ES-I3 (cell line): ENCODE measurements at regions not wholly inside any gene's neighbourhood (a gene's known extent, or its start where the extent isn't known, plus 50 kb on each side); places are given as distances from the start of the nearest gene placed in this dataset.
"Not testable (repeated sequence)": the region's sequence is repeated elsewhere in the genome, so short reads cannot be mapped to it uniquely, and the experiment has no call there.

ENCODE experiments used
- H3K36me3 ChIP-seq: 2 replicates; pipeline ENCODE4 v1.6.1; 2013; ENCODE audit warnings: mild to moderate bottlenecking, low read length, control low read depth, moderate library complexity; ENCODE audit not compliant: insufficient read depth
- H3K4me1 ChIP-seq: 2 replicates; pipeline ENCODE4 v1.6.1; 2013; ENCODE audit warnings: mild to moderate bottlenecking, control low read depth, low read length; ENCODE audit not compliant: insufficient read depth
- H3K9ac ChIP-seq: 2 replicates; pipeline ENCODE4 v1.6.1; 2013; ENCODE audit warnings: low read depth, mild to moderate bottlenecking, low read length, moderate library complexity
- H3K9me3 ChIP-seq: 2 replicates; pipeline ENCODE4 v1.6.1; 2013; ENCODE audit warnings: mild to moderate bottlenecking, low read length, moderate library complexity; ENCODE audit not compliant: control insufficient read depth, insufficient read depth

GRCh38 chr6:56739836-56740815 is 97.4 kb upstream of the DST start:
- Histone ChIP-seq H3K9me3 (no peaks in the 10 kb centered on the region), H3K36me3 (no peaks in the 10 kb centered on the region), H3K9ac (no peak overlapping the region), H3K4me1 (peaks cover 34% of the 10 kb centered on the region)

GRCh38 chr6:56736804-56737203 is 94.1 kb upstream of the DST start:
- no peaks in the 10 kb centered on the region for H3K9me3 ChIP-seq
- H3K36me3 ChIP-seq = no peaks in the 10 kb centered on the region
- H3K9ac ChIP-seq = no peak overlapping the region
- H3K4me1 ChIP-seq = peaks cover 10% of the 10 kb centered on the region

GRCh38 chr6:56734335-56734734 is 91.6 kb upstream of the DST start:
- Histone ChIP-seq H3K9ac (no peak overlapping the region), H3K9me3 (no peaks in the 10 kb centered on the region), H3K4me1 (peaks cover 2% of the 10 kb centered on the region; the same call in 1 of the 2 replicates), H3K36me3 (no peaks in the 10 kb centered on the region)

- H3K36me3 ChIP-seq = no peaks in the 10 kb centered on the region
- H3K4me1 ChIP-seq = peaks cover 2% of the 10 kb centered on the region; the same call in 1 of the 2 replicates
- no peak overlapping the region for H3K9ac ChIP-seq
- H3K9me3 ChIP-seq = no peaks in the 10 kb centered on the region
These were observed 90.6 kb upstream of the DST start for GRCh38 chr6:56733211-56733697.

GRCh38 chr6:56732517-56732916 is 89.8 kb upstream of the DST start:
- H3K4me1 ChIP-seq = peaks cover 7% of the 10 kb centered on the region
- no peak overlapping the region for H3K9ac ChIP-seq
- H3K36me3 ChIP-seq = no peaks in the 10 kb centered on the region
- H3K9me3 ChIP-seq = no peaks in the 10 kb centered on the region

GRCh38 chr6:56730663-56731529 is 88.2 kb upstream of the DST start:
- Histone ChIP-seq H3K36me3 (no peaks in the 10 kb centered on the region), H3K9me3 (no peaks in the 10 kb centered on the region), H3K4me1 (peaks cover 21% of the 10 kb centered on the region), H3K9ac (no peak overlapping the region)

GRCh38 chr6:56729719-56730118 is 87.0 kb upstream of the DST start:
- no peaks in the 10 kb centered on the region for H3K36me3 ChIP-seq
- H3K9me3 ChIP-seq = no peaks in the 10 kb centered on the region
- H3K9ac ChIP-seq = no peak overlapping the region
- H3K4me1 ChIP-seq = peaks cover 29% of the 10 kb centered on the region

- not testable (repeated sequence) for H3K36me3 ChIP-seq, H3K9ac ChIP-seq, H3K9me3 ChIP-seq
- H3K4me1 ChIP-seq = peaks cover 35% of the 10 kb centered on the region
These were observed 86.5 kb upstream of the DST start for GRCh38 chr6:56729166-56729565.

GRCh38 chr6:56727097-56727850 is 84.6 kb upstream of the DST start:
- peaks cover 3% of the 10 kb centered on the region; the same call in 1 of the 2 replicates for H3K9me3 ChIP-seq
- H3K4me1 ChIP-seq = peaks cover 33% of the 10 kb centered on the region
- H3K36me3 ChIP-seq = no peaks in the 10 kb centered on the region
- H3K9ac ChIP-seq = no peak overlapping the region

- no peaks in the 10 kb centered on the region for H3K36me3 ChIP-seq
- no peak overlapping the region for H3K9ac ChIP-seq
- H3K9me3 ChIP-seq = peaks cover 6% of the 10 kb centered on the region
- peaks cover 33% of the 10 kb centered on the region for H3K4me1 ChIP-seq
These were observed 82.6 kb upstream of the DST start for GRCh38 chr6:56725254-56725653.

- no peak overlapping the region for H3K9ac ChIP-seq
- peaks cover 33% of the 10 kb centered on the region for H3K4me1 ChIP-seq
- peaks cover 8% of the 10 kb centered on the region for H3K9me3 ChIP-seq
- no peaks in the 10 kb centered on the region for H3K36me3 ChIP-seq
These were observed 81.8 kb upstream of the DST start for GRCh38 chr6:56724455-56724854.

GRCh38 chr6:56720882-56721281 is 78.2 kb upstream of the DST start:
- no peak overlapping the region for H3K9ac ChIP-seq
- H3K4me1 ChIP-seq = peaks cover 32% of the 10 kb centered on the region
- H3K36me3 ChIP-seq = no peaks in the 10 kb centered on the region
- H3K9me3 ChIP-seq = peaks cover 16% of the 10 kb centered on the region

- H3K36me3 ChIP-seq, H3K9ac ChIP-seq: not testable (repeated sequence)
- peaks cover 16% of the 10 kb centered on the region for H3K9me3 ChIP-seq
- peaks cover 34% of the 10 kb centered on the region for H3K4me1 ChIP-seq
These were observed 77.5 kb upstream of the DST start for GRCh38 chr6:56720202-56720601.
